Endodermal cell (in vitro differentiated cells): ENCODE measurements at regions not wholly inside any gene's neighbourhood (a gene's known extent, or its start where the extent isn't known, plus 50 kb on each side); places are given as distances from the start of the nearest gene placed in this dataset.

Experiments
- DNase-seq: peaks from one replicate; pipeline ENCODE4 v3.0.0-alpha.2; 2017
- H3K27ac ChIP-seq: 2 replicates; pipeline ENCODE4 v1.5.1; 2013; ENCODE audit warnings: mild to moderate bottlenecking, low read depth, low read length, moderate library complexity
- H3K27me3 ChIP-seq: 2 replicates; pipeline ENCODE4 v1.6.1; 2013; ENCODE audit warnings: mild to moderate bottlenecking, low read length, moderate library complexity; ENCODE audit not compliant: insufficient read depth, control insufficient read depth, poor library complexity, severe bottlenecking
- H3K36me3 ChIP-seq: 2 replicates; pipeline ENCODE4 v1.7.0; 2013; ENCODE audit warnings: mild to moderate bottlenecking, low read length, moderate library complexity; ENCODE audit not compliant: control insufficient read depth, insufficient read depth
- H3K4me1 ChIP-seq: one replicate; pipeline ENCODE4 v1.7.0; 2013; ENCODE audit warnings: low read length; ENCODE audit not compliant: control insufficient read depth, insufficient read depth
- H3K4me3 ChIP-seq: 2 replicates; pipeline ENCODE4 v1.5.1; 2013; ENCODE audit warnings: mild to moderate bottlenecking, low read length, moderate library complexity
- H3K9ac ChIP-seq: 2 replicates; pipeline ENCODE4 v1.6.1; 2013; ENCODE audit warnings: mild to moderate bottlenecking, low read length, moderate library complexity; ENCODE audit not compliant: poor library complexity, severe bottlenecking; ENCODE audit errors: extremely low read depth
- H3K9me3 ChIP-seq: 2 replicates; pipeline ENCODE4 v1.6.1; 2013; ENCODE audit warnings: mild to moderate bottlenecking, low read length, moderate library complexity; ENCODE audit not compliant: control insufficient read depth
- H3K27ac Mint-ChIP-seq: 2 replicates; pipeline ENCODE4 v1.8.0; 2020; ENCODE audit warnings: mixed read lengths
- H3K27me3 Mint-ChIP-seq: 2 replicates; pipeline ENCODE4 v1.8.0; 2021; ENCODE audit warnings: mild to moderate bottlenecking, mixed read lengths; ENCODE audit not compliant: insufficient read depth
- H3K36me3 Mint-ChIP-seq: 2 replicates; pipeline ENCODE4 v1.8.0; 2020; ENCODE audit warnings: low read depth, mixed read lengths
- H3K4me1 Mint-ChIP-seq: 2 replicates; pipeline ENCODE4 v1.8.0; 2020; ENCODE audit warnings: mixed read lengths
- H3K4me3 Mint-ChIP-seq: 2 replicates; pipeline ENCODE4 v1.8.0; 2020; ENCODE audit warnings: mild to moderate bottlenecking, moderate library complexity, mixed read lengths
- H3K9me3 Mint-ChIP-seq: 2 replicates; pipeline ENCODE4 v1.8.0; 2020; ENCODE audit warnings: mild to moderate bottlenecking, mixed read lengths
- CTCF ChIP-seq: fragments of 200-600 bp; sonication (generic); conservative IDR thresholded peaks from 2 replicates; pipeline ENCODE4 v1.5.0; 2021; ENCODE audit warnings: antibody characterized with exemption, mild to moderate bottlenecking
- WGBS, 2 experiments: methylation state at CpG; one replicate each; pipeline versions ENCODE4 v1.1.5 to v1.1.7; 2013; ENCODE audit warnings: missing lambda C conversion rate in 2 of 2, mixed read lengths in 1 of 2; ENCODE audit not compliant: insufficient coverage in 1 of 2, insufficient read length in 1 of 2; 5-methylcytosine and 5-hydroxymethylcytosine counted together

GRCh38 chr21:25234857-25235801 is 372.2 kb downstream of the MRPL39 start:
- WGBS, 2 experiments: 92 to 100% methylated on average over 2 to 4 of the region's 4 CpGs
- no peak overlapping the region for H3K4me3 ChIP-seq
- H3K36me3 Mint-ChIP-seq: no peaks in the 10 kb centered on the region
- no peak overlapping the region for H3K9ac ChIP-seq
- H3K4me1 Mint-ChIP-seq: no peaks in the 10 kb centered on the region
- TF ChIP-seq CTCF: no peak
- H3K4me3 Mint-ChIP-seq: no peak overlapping the region
- H3K27me3 Mint-ChIP-seq: no peaks in the 10 kb centered on the region
- no peak for DNase-seq
- no peaks in the 10 kb centered on the region for H3K36me3 ChIP-seq
- H3K27me3 ChIP-seq: no peaks in the 10 kb centered on the region
- H3K27ac Mint-ChIP-seq: no peak overlapping the region
- no peak overlapping the region for H3K27ac ChIP-seq
- peaks cover 4% of the 10 kb centered on the region for H3K4me1 ChIP-seq
- peaks cover 18% of the 10 kb centered on the region for H3K9me3 ChIP-seq
- peaks cover 46% of the 10 kb centered on the region for H3K9me3 Mint-ChIP-seq

GRCh38 chr21:25220954-25221353 is 386.3 kb downstream of the MRPL39 start:
- Histone ChIP-seq H3K9me3 (peaks cover 23% of the 10 kb centered on the region), H3K27me3 (no peaks in the 10 kb centered on the region), H3K4me1 (no peaks in the 10 kb centered on the region), H3K4me3 (no peak overlapping the region), H3K27ac (no peak overlapping the region), H3K36me3 (no peaks in the 10 kb centered on the region), H3K9ac (no peak overlapping the region)
- DNase-seq: no peak
- Mint-ChIP-seq H3K27ac (no peak overlapping the region), H3K36me3 (no peaks in the 10 kb centered on the region), H3K9me3 (peaks cover 37% of the 10 kb centered on the region), H3K4me1 (no peaks in the 10 kb centered on the region), H3K27me3 (no peaks in the 10 kb centered on the region), H3K4me3 (no peak overlapping the region)
- TF ChIP-seq CTCF: no peak

DNA sequence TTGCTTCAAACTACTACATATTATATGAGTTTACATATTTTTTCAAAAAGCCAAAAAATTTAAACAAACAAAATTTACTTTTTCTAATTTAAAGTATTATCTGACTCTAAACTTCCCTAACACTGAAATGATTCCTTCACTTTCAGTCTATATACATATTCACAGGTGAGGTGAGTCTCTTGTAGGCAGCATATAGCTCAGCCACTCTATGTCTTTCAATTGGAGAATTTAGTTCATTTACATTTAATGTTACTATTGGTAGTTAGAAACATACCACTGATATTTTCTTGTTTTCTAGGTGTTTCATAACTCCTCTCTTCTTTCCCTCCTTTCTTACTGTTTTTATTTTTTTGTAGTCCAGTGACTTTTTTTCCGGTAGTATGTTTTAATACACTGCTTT is 387.1 kb downstream of the MRPL39 start:
- Mint-ChIP-seq H3K27ac (no peak overlapping the region), H3K4me3 (no peak overlapping the region), H3K4me1 (no peaks in the 10 kb centered on the region), H3K36me3 (no peaks in the 10 kb centered on the region), H3K9me3 (peaks cover 37% of the 10 kb centered on the region), H3K27me3 (no peaks in the 10 kb centered on the region)
- Histone ChIP-seq H3K4me3 (no peak overlapping the region), H3K27ac (no peak overlapping the region), H3K36me3 (no peaks in the 10 kb centered on the region), H3K9ac (no peak overlapping the region), H3K4me1 (no peaks in the 10 kb centered on the region), H3K27me3 (no peaks in the 10 kb centered on the region), H3K9me3 (peaks cover 23% of the 10 kb centered on the region)
- no peak for DNase-seq
- no peak for TF ChIP-seq CTCF
- no CpG with 5 or more reads among the region's 1 CpG for WGBS, 2 experiments
